GM10266 (cell line): ENCODE measurements at regions not wholly inside any gene's neighbourhood (a gene's known extent, or its start where the extent isn't known, plus 50 kb on each side); places are given as distances from the start of the nearest gene placed in this dataset.

Experiments used
- DNase-seq: peaks from one replicate; pipeline ENCODE4 v3.0.0; 2012; ENCODE audit errors: extremely low spot score
- CTCF ChIP-seq: IDR thresholded peaks from 2 replicates; pipeline ENCODE4 v1.5.1; 2012; ENCODE audit warnings: mild to moderate bottlenecking, low read depth; ENCODE audit not compliant: control insufficient read depth, insufficient read depth; ENCODE audit errors: missing control alignments

DNA sequence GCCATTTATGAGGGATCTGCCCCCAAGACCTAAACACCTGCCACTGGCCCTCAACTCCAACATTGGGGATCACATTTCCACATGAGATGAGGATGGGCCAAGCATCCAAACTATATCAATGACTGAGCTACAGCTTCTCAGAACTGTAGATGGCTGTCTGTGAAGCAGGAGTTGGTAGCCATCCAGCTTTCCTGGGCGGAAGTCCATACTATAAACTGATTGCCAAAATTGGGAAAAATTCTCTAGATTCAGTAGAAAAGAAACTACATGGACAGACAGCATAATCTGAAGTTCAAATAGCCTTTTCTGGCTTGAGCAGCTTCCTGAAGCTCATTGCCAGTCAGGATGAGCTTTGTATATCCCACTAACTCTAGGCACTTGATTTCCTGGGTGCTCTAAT lies 214.7 kb upstream of the ZBTB20 start:
- no peak for TF ChIP-seq CTCF
- DNase-seq = no peak

- no peak for DNase-seq
- TF ChIP-seq CTCF = no peak
These were observed 216.0 kb upstream of the ZBTB20 start for GRCh38 chr3:115363071-115363470.

DNA sequence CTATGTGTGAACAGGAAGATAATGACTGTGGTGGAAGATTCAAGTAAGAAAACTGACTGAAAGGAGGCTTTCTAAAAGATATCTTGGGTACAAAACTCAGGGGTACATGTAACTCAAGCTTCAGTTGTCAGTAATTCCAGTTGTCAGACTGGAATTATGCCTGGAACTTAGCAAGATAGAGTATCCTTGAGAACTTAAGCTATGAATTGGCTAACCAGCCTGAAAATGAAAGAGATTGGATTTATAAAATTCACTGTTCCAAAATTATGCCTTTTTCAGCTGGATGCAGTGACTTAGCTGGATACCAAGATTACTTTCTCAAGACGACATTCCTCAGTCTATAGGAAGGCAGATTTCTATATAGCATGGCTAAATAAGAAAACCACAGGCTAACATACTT lies 221.9 kb upstream of the ZBTB20 start:
- no peak for DNase-seq
- no peak for TF ChIP-seq CTCF

- no peak for DNase-seq
- no peak for TF ChIP-seq CTCF
These were observed 228.3 kb upstream of the ZBTB20 start for GRCh38 chr3:115375362-115375761.

DNA sequence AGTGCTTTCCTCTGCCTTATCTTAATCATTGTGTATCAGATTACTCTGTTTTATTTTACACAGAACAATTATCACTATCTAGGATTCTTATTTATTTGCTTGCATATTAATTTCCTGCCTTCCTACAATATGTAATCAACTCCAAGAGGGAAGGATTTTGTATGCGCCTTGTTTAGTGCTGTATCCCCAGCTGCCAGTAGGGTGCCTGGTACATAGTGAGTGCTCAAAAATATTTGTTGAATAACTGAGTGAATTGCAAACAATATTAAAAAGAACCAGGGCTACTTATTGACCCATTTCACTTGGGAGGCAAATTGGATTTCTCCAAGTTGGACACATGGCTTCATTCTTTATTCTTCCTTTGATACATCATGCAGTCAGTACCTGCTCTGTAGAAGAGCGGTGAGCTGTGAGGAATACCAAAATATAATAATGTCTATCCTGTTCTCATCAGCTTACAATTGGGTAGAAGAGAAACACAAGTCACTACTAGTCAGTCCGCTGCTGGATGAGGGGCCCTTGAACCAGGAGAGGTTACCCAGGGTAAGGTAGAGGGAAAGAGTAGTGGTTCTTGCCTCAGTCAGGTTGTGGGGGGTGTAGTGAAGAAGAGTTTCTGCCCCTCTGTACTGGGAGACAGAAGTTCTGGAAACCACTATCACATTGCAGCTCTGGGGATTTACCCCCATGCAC lies 233.9 kb upstream of the ZBTB20 start:
- TF ChIP-seq CTCF = no peak
- no peak for DNase-seq

- TF ChIP-seq CTCF = no peak
- no peak for DNase-seq
These were observed 234.5 kb upstream of the ZBTB20 start for GRCh38 chr3:115381573-115381912.

DNA sequence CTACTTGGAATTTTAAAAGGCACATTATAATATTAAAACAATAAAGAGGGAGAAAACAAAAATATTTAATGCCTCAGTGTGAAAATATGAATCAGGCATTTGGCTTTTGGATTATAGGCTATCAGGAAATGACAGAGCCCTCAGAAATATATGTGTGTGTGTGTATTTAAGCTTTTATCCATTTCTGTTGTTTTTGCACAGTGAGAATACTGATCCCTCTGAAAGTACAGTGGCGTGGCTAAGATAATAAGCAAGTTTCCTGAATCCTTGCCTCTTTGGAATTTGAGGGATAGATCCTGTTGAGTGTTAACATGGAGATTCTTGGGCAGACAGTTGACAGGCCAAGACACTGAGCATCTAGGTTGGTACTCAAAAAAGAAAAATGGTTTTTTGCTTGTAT lies 234.8 kb upstream of the ZBTB20 start:
- TF ChIP-seq CTCF = no peak
- no peak for DNase-seq
